GM19043 (cell line): ENCODE measurements at regions not wholly inside any gene's neighbourhood (a gene's known extent, or its start where the extent isn't known, plus 50 kb on each side); places are given as distances from the start of the nearest gene placed in this dataset.

ENCODE experiments used
- ATAC-seq: cut with Tn5 transposase; IDR thresholded peaks from one replicate; pipeline ENCODE4 v1.9.1; 2021; ENCODE audit warnings: low read depth; ENCODE audit not compliant: unreplicated experiment

- no peak for ATAC-seq
Observed at GRCh38 chr2:133716166-133716565, 147.9 kb upstream of the NCKAP5 start.

- no peak for ATAC-seq
Observed at GRCh38 chr2:133717497-133717896, 149.2 kb upstream of the NCKAP5 start.

- no peak for ATAC-seq
Observed at GRCh38 chr2:133718688-133719201, 150.5 kb upstream of the NCKAP5 start.

- ATAC-seq = no peak
Observed at GRCh38 chr2:133720429-133720828, 152.2 kb upstream of the NCKAP5 start.

GRCh38 chr2:133721118-133721517 is 152.9 kb upstream of the NCKAP5 start:
- no peak for ATAC-seq

- no peak for ATAC-seq
Observed at GRCh38 chr2:133723133-133723532, 154.9 kb upstream of the NCKAP5 start.

GRCh38 chr2:133726973-133727372 is 158.7 kb upstream of the NCKAP5 start:
- ATAC-seq = no peak

GRCh38 chr2:133732059-133732458 is 163.8 kb upstream of the NCKAP5 start:
- no peak for ATAC-seq

- no peak for ATAC-seq
Observed at GRCh38 chr2:133732982-133733900, 165.0 kb upstream of the NCKAP5 start.

GRCh38 chr2:133733901-133734255 is 165.6 kb upstream of the NCKAP5 start:
- ATAC-seq = no peak

GRCh38 chr2:133734716-133735495 is 166.6 kb upstream of the NCKAP5 start:
- no peak for ATAC-seq

- no peak for ATAC-seq
Observed at GRCh38 chr2:133736674-133737073, 168.4 kb upstream of the NCKAP5 start.

GRCh38 chr2:133737242-133737993 is 169.2 kb upstream of the NCKAP5 start:
- ATAC-seq = no peak

GRCh38 chr2:133739039-133739438 is 170.8 kb upstream of the NCKAP5 start:
- no peak for ATAC-seq

- ATAC-seq = no peak
Observed at GRCh38 chr2:133740500-133740899, 172.2 kb upstream of the NCKAP5 start.

- ATAC-seq = no peak
Observed at GRCh38 chr2:133748007-133748700, 179.9 kb upstream of the NCKAP5 start.

- ATAC-seq = no peak
Observed at GRCh38 chr2:133753665-133754064, 185.4 kb upstream of the NCKAP5 start.

GRCh38 chr2:133755480-133756300 is 187.4 kb upstream of the NCKAP5 start:
- no peak for ATAC-seq

GRCh38 chr2:133756833-133757232 is 188.6 kb upstream of the NCKAP5 start:
- ATAC-seq = no peak
